Colonic mucosa (tissue), 4 donors: ENCODE measurements at regions not wholly inside any gene's neighbourhood (a gene's known extent, or its start where the extent isn't known, plus 50 kb on each side); places are given as distances from the start of the nearest gene placed in this dataset.

Experiments used
- DNase-seq: peaks from one replicate; pipeline ENCODE4 v3.0.0-alpha.2; 2020
- H3K27ac ChIP-seq: fragments of 200-600 bp; one replicate; pipeline ENCODE4 v1.8.0; 2021
- H3K27me3 ChIP-seq: fragments of 200-600 bp; one replicate; pipeline ENCODE4 v1.8.0; 2021
- H3K36me3 ChIP-seq: fragments of 200-600 bp; one replicate; pipeline ENCODE4 v1.8.0; 2021
- H3K4me1 ChIP-seq: fragments of 200-600 bp; one replicate; pipeline ENCODE4 v1.8.0; 2021; ENCODE audit warnings: mild to moderate bottlenecking
- H3K4me3 ChIP-seq: fragments of 200-600 bp; one replicate; pipeline ENCODE4 v1.8.0; 2021
- H3K9ac ChIP-seq, 2 donors: one replicate each; pipeline ENCODE4 v1.7.0; 2013; ENCODE audit warnings: control low read depth in 2 of 2, low read depth in 2 of 2, low read length in 2 of 2
- H3K9me3 ChIP-seq: fragments of 200-600 bp; one replicate; pipeline ENCODE4 v1.8.0; 2021
- intact Hi-C: fragments of 100-400 bp; cut with DNase I; formaldehyde crosslinking; loops from one replicate; pipeline ENCODE4 v1.14.1; 2022
- TF ChIP-seq, protein P1 (sequence below): fragments of 200-600 bp; IDR thresholded peaks from one replicate; pipeline ENCODE4 v1.8.0; 2022; ENCODE audit warnings: antibody characterized with exemption, mild to moderate bottlenecking
- donor health status: healthy.
- donor health status: DM: no; HTN: no; CAD: no.
- donor health status: DM: no; HTN: no; CAD: no.

DNA sequence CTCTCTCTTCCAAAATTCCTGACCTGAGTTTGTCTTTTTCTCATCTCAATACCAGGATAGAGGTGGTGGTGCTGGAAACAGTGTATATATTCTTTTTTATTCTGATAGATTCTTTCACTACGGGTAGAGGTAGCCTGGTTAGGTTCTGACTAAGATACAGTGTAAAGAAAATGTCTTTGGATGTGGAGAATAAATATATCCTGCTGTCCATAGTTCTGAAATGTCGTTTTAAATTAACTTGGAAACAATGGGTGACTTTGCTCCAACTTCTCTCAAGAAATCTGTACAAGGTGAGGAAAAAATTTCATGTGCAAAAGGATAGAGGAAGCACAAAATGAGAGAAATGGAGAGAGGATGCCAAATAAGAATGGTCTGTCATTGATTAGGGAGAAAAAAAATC lies 546.1 kb downstream of the GBA3 start:
- H3K27ac ChIP-seq, result no peak overlapping the region
- H3K4me1 ChIP-seq, result no peaks in the 10 kb centered on the region
- DNase-seq, result no peak
- H3K4me3 ChIP-seq, result no peak overlapping the region
- no peak overlapping the region for H3K9ac ChIP-seq
- H3K36me3 ChIP-seq, result no peaks in the 10 kb centered on the region
- TF ChIP-seq, protein P1, sequence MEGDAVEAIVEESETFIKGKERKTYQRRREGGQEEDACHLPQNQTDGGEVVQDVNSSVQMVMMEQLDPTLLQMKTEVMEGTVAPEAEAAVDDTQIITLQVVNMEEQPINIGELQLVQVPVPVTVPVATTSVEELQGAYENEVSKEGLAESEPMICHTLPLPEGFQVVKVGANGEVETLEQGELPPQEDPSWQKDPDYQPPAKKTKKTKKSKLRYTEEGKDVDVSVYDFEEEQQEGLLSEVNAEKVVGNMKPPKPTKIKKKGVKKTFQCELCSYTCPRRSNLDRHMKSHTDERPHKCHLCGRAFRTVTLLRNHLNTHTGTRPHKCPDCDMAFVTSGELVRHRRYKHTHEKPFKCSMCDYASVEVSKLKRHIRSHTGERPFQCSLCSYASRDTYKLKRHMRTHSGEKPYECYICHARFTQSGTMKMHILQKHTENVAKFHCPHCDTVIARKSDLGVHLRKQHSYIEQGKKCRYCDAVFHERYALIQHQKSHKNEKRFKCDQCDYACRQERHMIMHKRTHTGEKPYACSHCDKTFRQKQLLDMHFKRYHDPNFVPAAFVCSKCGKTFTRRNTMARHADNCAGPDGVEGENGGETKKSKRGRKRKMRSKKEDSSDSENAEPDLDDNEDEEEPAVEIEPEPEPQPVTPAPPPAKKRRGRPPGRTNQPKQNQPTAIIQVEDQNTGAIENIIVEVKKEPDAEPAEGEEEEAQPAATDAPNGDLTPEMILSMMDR, result no peak
- no peaks in the 10 kb centered on the region for H3K9me3 ChIP-seq
- intact Hi-C loops, result no loop called here
- no peaks in the 10 kb centered on the region for H3K27me3 ChIP-seq

DNA sequence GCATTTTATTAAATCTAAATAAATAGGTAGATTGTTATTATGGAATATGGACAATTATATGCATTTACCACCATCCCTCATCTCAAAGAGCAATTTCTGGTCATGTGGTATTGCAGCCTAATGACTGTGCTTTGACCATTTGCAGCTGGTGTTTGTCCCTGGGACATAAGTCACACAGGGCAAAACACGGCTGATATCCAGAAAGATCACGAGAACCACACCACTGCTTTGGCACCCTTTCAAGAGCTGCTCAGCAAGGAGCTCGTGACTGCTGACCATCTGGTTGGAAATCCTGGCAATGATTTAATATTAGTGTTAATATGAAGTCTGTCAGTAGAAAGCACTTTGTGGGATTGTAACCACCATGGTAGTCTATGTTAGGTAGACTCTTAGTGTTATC lies 545.0 kb downstream of the GBA3 start:
- no peaks in the 10 kb centered on the region for H3K27me3 ChIP-seq
- intact Hi-C loops, result no loop called here
- H3K36me3 ChIP-seq, result no peaks in the 10 kb centered on the region
- TF ChIP-seq, protein P1, result no peak
- no peak for DNase-seq
- no peaks in the 10 kb centered on the region for H3K9me3 ChIP-seq
- H3K4me1 ChIP-seq, result no peaks in the 10 kb centered on the region
- no peak overlapping the region for H3K4me3 ChIP-seq
- no peak overlapping the region for H3K9ac ChIP-seq
- H3K27ac ChIP-seq, result no peak overlapping the region

DNA sequence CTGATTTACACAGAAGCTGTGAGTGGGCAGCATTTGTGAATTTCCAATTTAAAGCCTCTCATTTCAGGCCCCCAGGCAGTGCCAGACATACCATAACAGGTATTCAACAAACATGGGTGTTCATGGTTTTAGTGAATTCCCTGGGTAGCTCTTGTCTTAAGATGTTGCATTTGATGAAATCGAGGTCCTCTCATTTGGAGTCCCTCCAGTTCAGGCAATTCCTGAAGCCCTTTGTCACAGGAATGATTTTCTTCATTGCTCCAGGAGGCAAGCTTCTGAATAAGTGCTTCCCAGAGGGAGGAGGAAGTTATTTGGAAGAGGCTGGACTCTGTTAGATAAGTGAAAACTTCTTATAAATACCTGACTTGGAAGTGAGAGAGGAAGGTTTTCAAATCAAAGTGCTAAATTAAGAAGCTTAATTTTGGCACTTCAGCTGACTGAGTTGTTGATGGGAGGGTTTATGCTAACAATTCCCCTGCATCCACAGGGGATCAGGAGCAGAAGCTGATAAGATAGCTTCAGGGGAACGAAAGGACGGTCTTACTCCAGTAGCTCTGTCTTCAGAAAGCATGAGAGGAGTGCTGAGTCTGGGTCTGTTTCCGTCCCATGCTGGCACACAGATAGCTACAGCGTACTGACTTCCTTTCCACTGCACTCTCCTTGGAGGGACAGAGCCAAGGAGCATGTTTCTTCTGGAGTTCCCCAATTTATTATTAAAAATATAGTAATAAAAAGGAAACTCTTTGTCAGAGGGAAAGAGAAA lies 543.1 kb downstream of the GBA3 start:
- intact Hi-C loops, result no loop called here

DNA sequence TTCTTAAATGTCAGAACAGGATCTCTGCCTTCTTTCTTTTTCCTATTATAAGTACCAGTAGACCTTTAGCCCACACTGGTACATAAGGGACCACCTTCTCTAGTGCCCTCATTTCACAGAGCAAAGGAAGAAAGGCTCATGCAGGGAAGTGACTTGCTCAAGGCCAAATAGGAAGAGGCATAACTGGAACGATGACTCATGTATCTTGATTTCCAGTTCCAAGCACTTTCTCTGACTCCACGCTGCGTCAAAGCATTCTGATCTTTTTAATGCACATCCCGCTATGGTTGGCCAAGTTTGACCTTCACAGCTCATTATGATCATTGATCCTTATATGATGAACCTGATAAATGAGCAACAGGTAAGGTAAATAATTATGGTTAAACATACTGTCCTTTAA lies 542.0 kb downstream of the GBA3 start:
- H3K4me1 ChIP-seq, result no peaks in the 10 kb centered on the region
- H3K27me3 ChIP-seq, result no peaks in the 10 kb centered on the region
- TF ChIP-seq, protein P1, result no peak
- no peaks in the 10 kb centered on the region for H3K9me3 ChIP-seq
- intact Hi-C loops, result no loop called here
- H3K4me3 ChIP-seq, result no peak overlapping the region
- no peaks in the 10 kb centered on the region for H3K36me3 ChIP-seq
- DNase-seq, result no peak
- no peak overlapping the region for H3K9ac ChIP-seq
- H3K27ac ChIP-seq, result no peak overlapping the region

More for the DNA sequence above, 543.1 kb downstream of the GBA3 start:
- Histone ChIP-seq H3K9ac (no peak overlapping the region), H3K27me3 (no peaks in the 10 kb centered on the region), H3K9me3 (no peaks in the 10 kb centered on the region), H3K4me1 (no peaks in the 10 kb centered on the region), H3K36me3 (no peaks in the 10 kb centered on the region), H3K27ac (no peak overlapping the region), H3K4me3 (no peak overlapping the region)
- TF ChIP-seq, protein P1, result no peak
- no peak for DNase-seq

DNA sequence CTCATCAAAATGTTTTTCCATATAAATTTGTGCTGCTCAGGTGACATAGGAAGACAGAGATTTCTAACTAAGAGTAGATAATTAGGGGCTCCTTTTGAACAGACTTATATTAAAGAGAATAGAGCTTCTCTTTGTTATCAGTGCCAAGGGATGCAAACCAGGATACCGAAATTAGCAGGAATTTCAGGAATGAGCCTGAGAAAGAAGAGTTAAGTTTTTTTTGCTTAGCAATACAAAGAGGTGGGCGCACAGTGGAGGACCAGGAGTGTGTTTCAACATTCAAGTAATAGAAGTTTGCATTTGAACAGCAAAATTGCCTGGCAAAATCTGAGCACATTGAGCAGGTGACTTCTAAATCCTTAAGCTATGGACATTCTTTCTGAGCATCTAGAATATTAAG lies 541.3 kb downstream of the GBA3 start:
- TF ChIP-seq, protein P1, result no peak
- H3K4me1 ChIP-seq, result no peaks in the 10 kb centered on the region
- H3K4me3 ChIP-seq, result no peak overlapping the region
- intact Hi-C loops, result no loop called here
- no peak for DNase-seq
- H3K27me3 ChIP-seq, result no peaks in the 10 kb centered on the region
- no peak overlapping the region for H3K9ac ChIP-seq
- H3K36me3 ChIP-seq, result no peaks in the 10 kb centered on the region
- H3K27ac ChIP-seq, result no peak overlapping the region
- no peaks in the 10 kb centered on the region for H3K9me3 ChIP-seq
